ENCODE measurements at regions not wholly inside any gene's neighbourhood (a gene's known extent, or its start where the extent isn't known, plus 50 kb on each side); places are given as distances from the start of the nearest gene placed in this dataset.

DNA sequence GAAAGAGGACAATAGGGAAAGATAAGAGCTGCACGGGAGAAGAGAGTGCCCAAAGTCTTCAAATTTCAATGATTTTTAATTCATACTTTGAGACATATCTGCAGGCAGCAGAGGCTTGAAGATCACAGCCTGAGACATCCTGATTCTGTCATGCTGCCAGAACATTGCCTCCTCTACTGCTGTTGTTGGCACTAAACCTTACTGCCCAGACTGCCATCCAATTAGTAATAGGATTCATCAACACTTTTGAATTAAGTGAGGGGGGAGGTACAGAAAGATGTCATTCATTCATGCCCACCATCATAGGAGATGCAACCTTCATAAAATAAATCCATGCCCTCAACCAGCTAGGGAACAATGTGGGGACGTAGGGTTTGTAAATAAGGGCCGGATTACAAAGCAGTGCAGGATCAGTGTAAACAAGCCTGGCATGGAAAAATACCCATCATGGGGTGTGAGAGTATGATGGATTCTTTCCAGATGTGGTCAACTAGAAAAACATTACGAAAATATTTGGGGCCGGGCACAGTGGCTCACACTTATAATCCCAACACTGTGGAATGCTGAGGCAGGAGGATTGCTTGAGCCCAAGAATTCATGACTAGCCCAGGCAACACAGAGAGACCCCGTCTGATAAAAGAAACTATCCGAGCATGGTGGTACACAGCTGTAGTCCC is 122.1 kb upstream of the DAPK1 start:
- POLR2A ChIA-PET = no interaction called here
- CTCF ChIA-PET = interaction anchor here (0.6 kb wide), 1 partner anchor 1117 kb away, joined by 4 read pairs; no protein-coding TSS in a partner anchor
- no peak for TF ChIP-seq ZNF384 (IDR thresholded peaks at IDR 0.05)
- no peak for TF ChIP-seq SUZ12 (IDR thresholded peaks at IDR 0.05)
- no peak for TF ChIP-seq ELF4 (IDR thresholded peaks at IDR 0.05)
- no peak for TF ChIP-seq SP1 (IDR thresholded peaks at IDR 0.05)
- TF ChIP-seq CTBP1 (IDR thresholded peaks at IDR 0.05; ENCODE audit: borderline replicate concordance) = no peak
- no peak for TF ChIP-seq LEF1 (IDR thresholded peaks at IDR 0.05; ENCODE audit: borderline replicate concordance)
- TF ChIP-seq BHLHE40 (IDR thresholded peaks at IDR 0.05; ENCODE audit: borderline replicate concordance) = no peak
- TF ChIP-seq ARNT (IDR thresholded peaks at IDR 0.05) = no peak
- TF ChIP-seq FOXA1 (IDR thresholded peaks at IDR 0.05) = no peak
- no peak for TF ChIP-seq TARDBP (IDR thresholded peaks at IDR 0.05)
- TF ChIP-seq FOXM1 (IDR thresholded peaks at IDR 0.05; ENCODE audit: borderline replicate concordance) = no peak
- no peak for TF ChIP-seq NFRKB (IDR thresholded peaks at IDR 0.05)
- TF ChIP-seq FOXK2 (IDR thresholded peaks at IDR 0.05) = no peak
- TF ChIP-seq L3MBTL2 (conservative IDR thresholded peaks at IDR 0.05) = no peak
- TF ChIP-seq, protein P1, sequence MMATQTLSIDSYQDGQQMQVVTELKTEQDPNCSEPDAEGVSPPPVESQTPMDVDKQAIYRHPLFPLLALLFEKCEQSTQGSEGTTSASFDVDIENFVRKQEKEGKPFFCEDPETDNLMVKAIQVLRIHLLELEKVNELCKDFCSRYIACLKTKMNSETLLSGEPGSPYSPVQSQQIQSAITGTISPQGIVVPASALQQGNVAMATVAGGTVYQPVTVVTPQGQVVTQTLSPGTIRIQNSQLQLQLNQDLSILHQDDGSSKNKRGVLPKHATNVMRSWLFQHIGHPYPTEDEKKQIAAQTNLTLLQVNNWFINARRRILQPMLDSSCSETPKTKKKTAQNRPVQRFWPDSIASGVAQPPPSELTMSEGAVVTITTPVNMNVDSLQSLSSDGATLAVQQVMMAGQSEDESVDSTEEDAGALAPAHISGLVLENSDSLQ (IDR thresholded peaks at IDR 0.05) = no peak
- no peak for TF ChIP-seq HDGF (IDR thresholded peaks at IDR 0.05; ENCODE audit: borderline replicate concordance)
- DNase-seq (ENCODE audit: extremely low spot score) = no peak

DNA sequence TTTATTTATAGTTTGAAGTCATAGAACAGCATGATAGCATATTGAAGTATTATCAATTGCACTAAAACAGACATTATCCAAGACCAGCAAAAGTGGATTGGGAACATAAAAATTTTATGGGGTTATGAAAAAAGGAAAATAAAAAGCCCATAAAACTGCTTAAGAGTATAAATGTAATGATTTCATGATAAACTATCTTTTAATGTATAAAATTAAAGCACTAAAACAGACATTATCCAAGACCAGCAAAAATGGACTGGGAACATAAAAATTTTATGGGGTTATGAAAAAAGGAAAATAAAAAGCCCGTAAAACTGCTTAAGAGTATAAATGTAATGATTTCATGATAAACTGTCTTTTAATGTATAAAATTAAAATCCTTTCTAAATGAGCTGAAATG is 119.0 kb upstream of the DAPK1 start:
- no peak for DNase-seq (ENCODE audit: extremely low spot score)
- TF ChIP-seq ELF4 (IDR thresholded peaks at IDR 0.05) = no peak
- no peak for TF ChIP-seq FOXM1 (IDR thresholded peaks at IDR 0.05; ENCODE audit: borderline replicate concordance)
- TF ChIP-seq TARDBP (IDR thresholded peaks at IDR 0.05) = no peak
- no peak for TF ChIP-seq SUZ12 (IDR thresholded peaks at IDR 0.05)
- TF ChIP-seq FOXK2 (IDR thresholded peaks at IDR 0.05) = no peak
- no peak for TF ChIP-seq BHLHE40 (IDR thresholded peaks at IDR 0.05; ENCODE audit: borderline replicate concordance)
- TF ChIP-seq ARNT (IDR thresholded peaks at IDR 0.05) = no peak
- TF ChIP-seq FOXA1 (IDR thresholded peaks at IDR 0.05) = no peak
- no peak for TF ChIP-seq SP1 (IDR thresholded peaks at IDR 0.05)
- TF ChIP-seq CTBP1 (IDR thresholded peaks at IDR 0.05; ENCODE audit: borderline replicate concordance) = no peak
- TF ChIP-seq, protein P1 (IDR thresholded peaks at IDR 0.05) = no peak; the same call in 1 of the 2 replicates
- TF ChIP-seq NFRKB (IDR thresholded peaks at IDR 0.05) = no peak
- CTCF ChIA-PET = no interaction called here
- POLR2A ChIA-PET = no interaction called here

DNA sequence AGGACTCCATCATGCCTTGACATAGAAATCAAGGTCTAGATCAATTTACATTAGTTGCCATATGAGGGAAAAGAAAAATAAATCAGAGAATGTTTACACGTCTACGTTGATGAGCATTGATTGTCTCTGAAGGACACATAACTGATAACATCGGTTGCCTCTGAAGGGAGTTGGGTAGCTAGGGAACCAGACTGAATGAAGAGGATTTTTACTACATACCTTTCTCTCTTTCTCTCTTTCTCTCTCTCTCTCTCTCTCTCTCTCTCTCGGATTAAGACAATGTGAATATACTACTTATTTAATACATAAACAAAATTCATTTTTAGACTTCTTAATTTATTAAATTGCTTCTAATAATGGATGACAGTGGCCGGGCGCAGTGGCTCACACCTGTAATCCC is 118.4 kb upstream of the DAPK1 start:
- ChIA-PET POLR2A (no interaction called here), CTCF (no interaction called here)
- TF ChIP-seq BHLHE40 (IDR thresholded peaks at IDR 0.05; ENCODE audit: borderline replicate concordance) = no peak
- TF ChIP-seq SP1 (IDR thresholded peaks at IDR 0.05) = no peak
- TF ChIP-seq, protein P1 (IDR thresholded peaks at IDR 0.05) = no peak
- no peak for TF ChIP-seq FOXK2 (IDR thresholded peaks at IDR 0.05)
- no peak for TF ChIP-seq SUZ12 (IDR thresholded peaks at IDR 0.05)
- no peak for TF ChIP-seq TARDBP (IDR thresholded peaks at IDR 0.05)
- TF ChIP-seq ZNF384 (IDR thresholded peaks at IDR 0.05) = no peak
- no peak for TF ChIP-seq CTBP1 (IDR thresholded peaks at IDR 0.05; ENCODE audit: borderline replicate concordance)
- no peak for TF ChIP-seq LEF1 (IDR thresholded peaks at IDR 0.05; ENCODE audit: borderline replicate concordance)
- TF ChIP-seq HDGF (IDR thresholded peaks at IDR 0.05; ENCODE audit: borderline replicate concordance) = no peak
- TF ChIP-seq ELF4 (IDR thresholded peaks at IDR 0.05) = no peak
- TF ChIP-seq ARNT (IDR thresholded peaks at IDR 0.05) = no peak
- no peak for TF ChIP-seq FOXM1 (IDR thresholded peaks at IDR 0.05; ENCODE audit: borderline replicate concordance)
- no peak for TF ChIP-seq L3MBTL2 (conservative IDR thresholded peaks at IDR 0.05)
- no peak for TF ChIP-seq NFRKB (IDR thresholded peaks at IDR 0.05)
- no peak for TF ChIP-seq FOXA1 (IDR thresholded peaks at IDR 0.05)
- DNase-seq (ENCODE audit: extremely low spot score) = no peak

DNA sequence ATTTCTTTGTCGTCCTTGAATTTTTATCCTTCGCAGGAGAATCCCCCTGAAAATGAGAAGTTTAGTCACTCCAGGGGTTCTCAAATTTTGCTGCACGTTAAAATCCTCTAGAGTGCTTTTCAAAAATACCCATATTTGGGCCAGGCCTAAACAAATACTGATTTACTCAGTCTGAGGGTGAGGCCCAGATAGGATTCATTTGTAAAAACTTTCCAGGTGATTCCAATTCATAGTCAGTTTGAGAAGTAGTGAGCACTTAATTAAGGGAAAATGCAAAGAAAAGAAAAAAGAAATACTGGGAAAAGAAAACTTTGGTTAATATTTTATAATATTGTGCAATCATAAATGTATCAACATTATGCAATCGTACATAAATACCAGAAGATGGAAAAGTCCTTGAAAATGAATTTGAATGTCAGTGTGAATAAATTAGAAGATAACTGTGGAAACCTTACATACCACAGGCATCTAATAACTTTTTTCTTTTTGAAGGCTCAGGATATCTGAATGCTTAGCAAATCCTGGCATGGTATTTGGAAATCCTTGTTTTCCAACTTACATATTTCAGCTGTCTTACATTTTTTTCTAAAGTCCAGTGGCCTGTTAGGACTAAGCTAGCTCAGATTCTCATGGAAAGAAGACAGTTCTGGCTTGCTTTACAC is 116.5 kb upstream of the DAPK1 start:
- TF ChIP-seq NFRKB (IDR thresholded peaks at IDR 0.05) = no peak
- TF ChIP-seq, protein P1 (IDR thresholded peaks at IDR 0.05) = no peak
- no peak for TF ChIP-seq BHLHE40 (IDR thresholded peaks at IDR 0.05; ENCODE audit: borderline replicate concordance)
- TF ChIP-seq L3MBTL2 (conservative IDR thresholded peaks at IDR 0.05) = no peak
- TF ChIP-seq LEF1 (IDR thresholded peaks at IDR 0.05; ENCODE audit: borderline replicate concordance) = no peak
- ChIA-PET CTCF (no interaction called here), POLR2A (no interaction called here)
- no peak for DNase-seq (ENCODE audit: extremely low spot score)

DNA sequence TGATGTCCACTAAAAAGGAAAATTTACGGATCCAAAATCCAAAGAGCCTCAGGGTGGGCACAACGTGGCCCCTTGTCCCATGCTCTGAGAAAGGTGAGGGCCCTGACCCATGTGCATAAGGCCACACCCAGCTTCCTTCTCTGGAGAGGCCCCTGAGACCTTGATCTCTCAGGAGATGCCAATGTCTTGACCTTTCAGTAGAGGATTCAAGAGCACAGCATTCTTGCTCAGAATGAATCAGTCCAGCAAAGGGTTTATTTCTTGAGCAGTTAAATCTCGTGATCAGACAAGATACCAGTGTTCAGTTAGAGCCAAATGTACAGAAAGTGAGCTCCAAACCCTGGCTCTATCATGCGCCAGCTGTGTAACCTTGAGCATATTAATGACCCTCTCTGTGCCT is 115.9 kb upstream of the DAPK1 start:
- ChIA-PET CTCF (no interaction called here), POLR2A (no interaction called here)
- TF ChIP-seq ZNF384 (IDR thresholded peaks at IDR 0.05) (no peak), SP1 (IDR thresholded peaks at IDR 0.05) (no peak), HDGF (IDR thresholded peaks at IDR 0.05; ENCODE audit: borderline replicate concordance) (no peak), L3MBTL2 (conservative IDR thresholded peaks at IDR 0.05) (no peak), FOXM1 (IDR thresholded peaks at IDR 0.05; ENCODE audit: borderline replicate concordance) (no peak)
- DNase-seq (ENCODE audit: extremely low spot score) = no peak
